CD4-positive, alpha-beta memory T cell (primary cell): ENCODE measurements at regions not wholly inside any gene's neighbourhood (a gene's known extent, or its start where the extent isn't known, plus 50 kb on each side); places are given as distances from the start of the nearest gene placed in this dataset.
A peak's percentile ranks its signal among the peaks of the same experiment; 100 is the strongest.

ENCODE experiments used
- CTCF ChIA-PET: fragments of 350-600 bp; sonication (Branson Sonifier 250); formaldehyde crosslinking; loops from one replicate; lab custom pipeline; 2021; ENCODE audit warnings: inconsistent platforms; ENCODE audit not compliant: partially characterized antibody; lab: Charles Lee
- POLR2A ChIA-PET: fragments of 350-600 bp; sonication (Branson Sonifier 250); formaldehyde crosslinking; loops from one replicate; lab custom pipeline; 2021; ENCODE audit not compliant: partially characterized antibody; lab: Charles Lee
- DNase-seq, 5 donors: peaks; one replicate each; pipeline versions ENCODE4 v3.0.0 to v3.0.0-alpha.2; 2020 to 2022; ENCODE audit warnings: mixed read lengths in 1 of 5
- H3K27ac ChIP-seq: one replicate; pipeline ENCODE4 v1.7.0; 2013; ENCODE audit warnings: low read depth, low read length
- H3K27me3 ChIP-seq: 2 replicates; pipeline ENCODE4 v1.7.0; 2013; ENCODE audit warnings: mild to moderate bottlenecking, low read length, moderate library complexity; ENCODE audit not compliant: insufficient read depth
- H3K36me3 ChIP-seq: 2 replicates; pipeline ENCODE4 v1.7.0; 2013; ENCODE audit warnings: mild to moderate bottlenecking, low read length, moderate library complexity; ENCODE audit not compliant: insufficient read depth
- H3K4me1 ChIP-seq: 2 replicates; pipeline ENCODE4 v1.7.0; 2013; ENCODE audit warnings: mild to moderate bottlenecking, low read length, moderate library complexity; ENCODE audit not compliant: insufficient read depth
- H3K4me3 ChIP-seq, 2 donors: one replicate each; pipeline ENCODE4 v1.7.0; 2013; ENCODE audit warnings: low read length in 2 of 2, mild to moderate bottlenecking in 1 of 2
- H3K9me3 ChIP-seq, 2 donors: one replicate each; pipeline ENCODE4 v1.7.0; 2013; ENCODE audit warnings: low read length in 2 of 2, control low read depth in 1 of 2; ENCODE audit not compliant: control insufficient read depth in 1 of 2
- H3K27ac Mint-ChIP-seq, 7 donors: one replicate each; pipeline ENCODE4 v1.8.0; 2020 to 2021; ENCODE audit warnings: mixed read lengths in 7 of 7, mild to moderate bottlenecking in 6 of 7, inconsistent platforms in 3 of 7, moderate library complexity in 3 of 7
- H3K27me3 Mint-ChIP-seq, 2 donors: one replicate each; pipeline ENCODE4 v1.8.0; 2020 to 2021; ENCODE audit warnings: mixed read lengths in 2 of 2
- H3K36me3 Mint-ChIP-seq, 2 donors: one replicate each; pipeline ENCODE4 v1.8.0; 2020 to 2021; ENCODE audit warnings: mixed read lengths in 2 of 2, inconsistent platforms in 1 of 2, mild to moderate bottlenecking in 1 of 2
- H3K4me1 Mint-ChIP-seq, 4 donors: one replicate each; pipeline ENCODE4 v1.8.0; 2020 to 2021; ENCODE audit warnings: mixed read lengths in 4 of 4, mild to moderate bottlenecking in 1 of 4
- H3K4me3 Mint-ChIP-seq, 8 donors: one replicate each; pipeline ENCODE4 v1.8.0; 2020 to 2021; ENCODE audit warnings: mixed read lengths in 8 of 8, mild to moderate bottlenecking in 7 of 8, moderate library complexity in 6 of 8, inconsistent platforms in 3 of 8
- H3K9me3 Mint-ChIP-seq, 8 donors: one replicate each; pipeline ENCODE4 v1.8.0; 2020 to 2021; ENCODE audit warnings: mixed read lengths in 8 of 8, mild to moderate bottlenecking in 5 of 8, inconsistent platforms in 3 of 8, moderate library complexity in 1 of 8
- intact Hi-C: fragments of 100-400 bp; cut with micrococcal nuclease; formaldehyde crosslinking; loops from one replicate; pipeline ENCODE4 v1.15.1; 2023

DNA sequence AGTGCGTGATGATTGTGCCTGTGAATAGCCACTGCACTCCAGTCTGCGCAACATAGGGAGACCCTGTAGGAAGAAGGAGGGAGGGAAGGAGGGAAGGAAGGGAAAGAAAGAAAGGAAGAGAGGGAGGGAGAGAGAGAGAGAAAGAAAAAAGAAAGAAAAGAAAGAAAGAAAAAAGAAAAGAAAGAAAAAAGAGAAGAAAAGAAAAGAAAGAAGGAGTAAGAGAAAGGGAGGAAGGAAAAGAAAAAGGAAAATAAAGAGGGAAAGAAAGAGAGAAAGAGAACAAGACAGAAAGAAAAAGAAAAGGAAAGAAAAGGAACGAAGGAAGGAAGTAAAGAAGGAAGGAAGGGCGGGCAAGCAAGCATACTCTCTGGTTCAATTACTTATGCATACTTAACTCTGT is 112.9 kb upstream of the ANK3 start:
- no peaks in the 10 kb centered on the region for H3K27me3 ChIP-seq
- no peak overlapping the region for H3K27ac ChIP-seq
- H3K9me3 ChIP-seq, result no peaks in the 10 kb centered on the region
- peaks cover 11 to 28% (median 20%) of the 10 kb centered on the region in 4 donors for H3K4me1 Mint-ChIP-seq
- POLR2A ChIA-PET, result no interaction called here
- no peak overlapping the region for H3K4me3 Mint-ChIP-seq
- peak overlapping the region in 1 of 7 donors; percentile 74 for H3K27ac Mint-ChIP-seq
- no peaks in the 10 kb centered on the region for H3K36me3 ChIP-seq
- H3K27me3 Mint-ChIP-seq, result no peaks in the 10 kb centered on the region
- CTCF ChIA-PET, result no interaction called here
- intact Hi-C loops, result no loop called here
- no peak overlapping the region for H3K4me3 ChIP-seq
- no peak for DNase-seq
- no peaks in the 10 kb centered on the region for H3K9me3 Mint-ChIP-seq
- H3K36me3 Mint-ChIP-seq, result peaks cover 3 to 6% of the 10 kb centered on the region in 2 donors
- H3K4me1 ChIP-seq, result no peaks in the 10 kb centered on the region

DNA sequence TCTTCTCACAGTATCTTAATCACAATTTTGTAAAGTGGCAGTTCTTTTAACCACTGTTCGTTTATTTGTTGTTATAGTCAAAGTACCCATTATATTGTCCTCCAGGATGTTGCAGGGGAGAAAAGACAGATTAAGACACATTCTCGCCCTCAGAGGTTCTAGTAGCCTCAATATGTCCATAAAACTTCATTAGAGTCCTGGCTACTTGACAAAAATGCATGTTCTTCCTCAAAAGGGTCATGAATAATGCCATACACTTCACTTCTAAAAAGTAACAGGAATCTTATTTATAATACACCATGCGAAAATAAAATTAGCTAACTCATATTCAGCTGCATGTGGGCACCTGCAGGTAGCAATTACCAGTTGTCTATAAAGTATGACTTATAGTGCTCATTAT is 109.3 kb upstream of the ANK3 start:
- H3K9me3 Mint-ChIP-seq, result no peaks in the 10 kb centered on the region
- DNase-seq, result no peak
- no peaks in the 10 kb centered on the region for H3K36me3 ChIP-seq
- no peak overlapping the region for H3K4me3 Mint-ChIP-seq
- H3K4me3 ChIP-seq, result no peak overlapping the region
- CTCF ChIA-PET, result no interaction called here
- POLR2A ChIA-PET, result no interaction called here
- H3K36me3 Mint-ChIP-seq, result peaks cover 3 to 6% of the 10 kb centered on the region in 2 donors
- no peaks in the 10 kb centered on the region for H3K4me1 ChIP-seq
- H3K27me3 ChIP-seq, result no peaks in the 10 kb centered on the region
- H3K27ac Mint-ChIP-seq, result no peak overlapping the region
- H3K4me1 Mint-ChIP-seq, result peaks cover 12 to 43% (median 23%) of the 10 kb centered on the region in 4 donors
- intact Hi-C loops, result no loop called here
- H3K27me3 Mint-ChIP-seq, result no peaks in the 10 kb centered on the region
- no peak overlapping the region for H3K27ac ChIP-seq
- H3K9me3 ChIP-seq, result no peaks in the 10 kb centered on the region

DNA sequence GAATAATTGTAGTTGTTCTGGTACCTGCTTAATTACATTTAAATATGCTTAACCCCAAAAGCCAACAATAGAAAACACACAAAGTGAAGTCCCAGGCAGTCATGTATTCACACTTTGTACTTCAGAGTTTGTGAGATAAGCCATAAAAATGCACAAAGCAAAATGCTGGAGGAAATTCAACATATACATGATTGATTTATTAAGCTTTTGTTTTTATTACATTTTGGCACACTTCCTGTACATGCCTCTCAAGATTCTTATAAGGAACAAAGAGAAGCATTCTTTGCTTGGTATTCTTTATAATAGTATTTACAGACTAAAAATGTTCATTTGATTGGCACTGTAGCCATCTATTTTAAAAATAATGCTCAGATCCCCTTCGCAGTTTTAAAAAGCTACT is 107.7 kb upstream of the ANK3 start:
- Histone ChIP-seq H3K4me1 (no peaks in the 10 kb centered on the region), H3K36me3 (no peaks in the 10 kb centered on the region), H3K9me3 (no peaks in the 10 kb centered on the region), H3K27me3 (no peaks in the 10 kb centered on the region), H3K4me3 (no peak overlapping the region), H3K27ac (no peak overlapping the region)
- Mint-ChIP-seq H3K27me3 (no peaks in the 10 kb centered on the region), H3K36me3 (peaks cover under 1 to 9% of the 10 kb centered on the region in 2 donors), H3K9me3 (peaks cover 0 to 2% (median 0%) of the 10 kb centered on the region in 8 donors), H3K27ac (no peak overlapping the region), H3K4me3 (no peak overlapping the region), H3K4me1 (peaks cover 12 to 45% (median 25%) of the 10 kb centered on the region in 4 donors)
- intact Hi-C loops, result no loop called here
- ChIA-PET POLR2A (no interaction called here), CTCF (interaction anchor here (1.4 kb wide), 1 partner anchor 16 kb away, joined by 3 read pairs; no protein-coding TSS in a partner anchor)
- DNase-seq, result no peak

DNA sequence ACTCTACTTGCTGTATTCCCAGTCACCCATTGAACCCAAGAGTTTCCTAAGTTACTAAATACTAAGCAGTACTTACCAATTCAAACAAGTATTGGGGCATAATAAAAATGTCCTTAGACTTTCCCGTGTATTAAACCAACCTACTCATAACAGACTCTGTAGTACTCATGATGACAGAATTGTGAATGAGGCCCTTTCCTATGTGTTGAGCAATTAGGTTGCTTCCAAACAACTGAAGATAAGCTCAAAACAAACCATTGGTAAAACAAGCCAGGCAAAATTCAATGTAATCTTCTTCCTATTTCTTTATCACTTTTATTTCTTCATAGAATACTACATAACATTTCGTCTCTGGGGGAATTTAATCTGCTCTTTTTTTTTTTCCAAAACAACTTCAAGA is 106.5 kb upstream of the ANK3 start:
- H3K4me3 ChIP-seq, result no peak overlapping the region
- ChIA-PET CTCF (no interaction called here), POLR2A (no interaction called here)
- H3K4me1 ChIP-seq, result no peaks in the 10 kb centered on the region
- Mint-ChIP-seq H3K27me3 (no peaks in the 10 kb centered on the region), H3K9me3 (peaks cover 0 to 2% (median 0%) of the 10 kb centered on the region in 8 donors), H3K4me1 (peaks cover 11 to 40% (median 27%) of the 10 kb centered on the region in 4 donors), H3K4me3 (no peak overlapping the region), H3K36me3 (peaks cover 0 to 4% of the 10 kb centered on the region in 2 donors), H3K27ac (no peak overlapping the region)
- H3K27me3 ChIP-seq, result no peaks in the 10 kb centered on the region
- H3K36me3 ChIP-seq, result no peaks in the 10 kb centered on the region
- DNase-seq, result no peak
- no peaks in the 10 kb centered on the region for H3K9me3 ChIP-seq
- no peak overlapping the region for H3K27ac ChIP-seq
- intact Hi-C loops, result no loop called here

DNA sequence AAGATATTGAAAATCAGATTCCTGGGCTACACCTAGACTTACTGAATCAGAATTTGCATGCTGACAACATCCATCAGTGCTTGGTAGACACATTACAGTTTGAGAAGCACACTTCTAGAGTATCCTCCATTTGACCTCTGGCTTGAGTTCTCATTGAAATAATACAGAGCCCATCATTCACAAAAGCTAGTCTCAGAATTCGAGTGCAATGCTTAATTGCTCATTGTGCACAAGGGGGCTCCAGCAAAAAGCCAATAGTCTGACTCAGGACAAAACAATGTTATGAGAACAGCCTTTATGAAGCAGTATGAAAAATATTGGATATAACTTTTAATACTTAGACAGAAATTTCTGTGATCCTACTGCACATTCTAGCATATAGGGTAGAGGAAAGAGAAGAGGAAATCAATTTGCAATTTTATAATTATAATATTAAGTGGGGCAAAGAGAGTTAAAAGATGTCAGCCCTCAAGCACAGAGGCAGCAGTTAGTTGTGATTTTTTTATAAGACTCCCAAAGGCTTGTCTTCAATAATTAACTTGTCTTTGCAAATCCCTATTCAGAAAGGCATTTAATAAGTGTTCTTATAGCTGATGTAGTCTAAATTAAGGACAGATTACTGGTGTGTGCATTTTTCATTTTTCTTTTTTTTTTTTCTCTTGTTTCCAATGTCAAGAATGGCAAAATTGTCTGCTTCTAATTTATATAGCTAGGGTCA is 105.8 kb upstream of the ANK3 start:
- Histone ChIP-seq H3K36me3 (no peaks in the 10 kb centered on the region), H3K4me1 (no peaks in the 10 kb centered on the region), H3K9me3 (no peaks in the 10 kb centered on the region), H3K27ac (no peak overlapping the region), H3K4me3 (no peak overlapping the region), H3K27me3 (no peaks in the 10 kb centered on the region)
- peaks cover 0 to 4% of the 10 kb centered on the region in 2 donors for H3K36me3 Mint-ChIP-seq
- peaks cover 10 to 38% (median 27%) of the 10 kb centered on the region in 4 donors for H3K4me1 Mint-ChIP-seq
- H3K27me3 Mint-ChIP-seq, result no peaks in the 10 kb centered on the region
- ChIA-PET POLR2A (no interaction called here), CTCF (interaction anchor here (0.5 kb wide), 1 partner anchor 34 kb away, joined by 3 read pairs; no protein-coding TSS in a partner anchor)
- no peak for DNase-seq
- H3K4me3 Mint-ChIP-seq, result no peak overlapping the region
- no peak overlapping the region for H3K27ac Mint-ChIP-seq
- intact Hi-C loops, result no loop called here
- peaks cover 0 to 2% (median 0%) of the 10 kb centered on the region in 8 donors for H3K9me3 Mint-ChIP-seq

DNA sequence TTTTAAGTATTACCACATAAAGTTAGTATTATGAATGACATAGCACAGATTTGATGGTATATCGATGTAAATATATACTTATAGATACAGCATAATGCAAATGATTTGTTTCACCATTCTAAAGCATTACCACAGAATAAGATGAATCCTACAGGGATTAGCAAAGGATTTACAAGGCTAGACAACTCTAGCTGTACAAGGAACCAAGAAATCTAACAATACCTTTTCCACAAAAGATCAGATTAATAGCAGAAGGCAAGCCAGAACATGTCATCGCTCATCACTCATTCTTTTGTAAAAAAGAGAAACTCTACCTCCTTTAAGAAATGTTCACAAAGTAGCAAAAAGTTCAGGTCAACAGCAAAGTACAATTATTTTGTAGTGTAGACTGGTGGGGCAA is 105.1 kb upstream of the ANK3 start:
- no peak overlapping the region for H3K27ac ChIP-seq
- no peak for DNase-seq
- intact Hi-C loops, result no loop called here
- Mint-ChIP-seq H3K4me1 (peaks cover 14 to 39% (median 32%) of the 10 kb centered on the region in 4 donors), H3K9me3 (peaks cover 0 to 2% (median 0%) of the 10 kb centered on the region in 8 donors), H3K27me3 (no peaks in the 10 kb centered on the region), H3K27ac (peak overlapping the region in 1 of 7 donors; percentile 26), H3K36me3 (peaks cover 0 to 4% of the 10 kb centered on the region in 2 donors), H3K4me3 (no peak overlapping the region)
- no peaks in the 10 kb centered on the region for H3K27me3 ChIP-seq
- no peak overlapping the region for H3K4me3 ChIP-seq
- POLR2A ChIA-PET, result no interaction called here
- no peaks in the 10 kb centered on the region for H3K36me3 ChIP-seq
- CTCF ChIA-PET, result no interaction called here
- H3K9me3 ChIP-seq, result no peaks in the 10 kb centered on the region
- H3K4me1 ChIP-seq, result no peaks in the 10 kb centered on the region

DNA sequence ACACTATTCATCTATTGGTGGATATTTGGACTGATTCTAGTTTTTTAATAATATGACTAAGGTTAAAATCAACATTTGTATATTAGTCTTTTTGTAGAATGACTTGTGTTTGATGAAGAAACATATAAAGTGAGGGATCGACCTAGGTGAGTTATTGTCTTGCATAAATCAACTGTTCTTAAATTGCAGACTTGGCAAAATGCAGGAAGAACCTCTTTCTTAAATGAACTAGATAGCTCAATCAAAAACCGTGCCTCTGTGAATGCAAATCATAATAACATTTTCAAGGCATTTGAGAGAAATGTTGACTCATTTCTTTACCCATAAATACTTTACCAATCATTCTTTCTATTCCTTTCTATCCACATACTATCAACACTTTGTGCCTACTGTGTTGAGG is 101.5 kb upstream of the ANK3 start:
- POLR2A ChIA-PET, result no interaction called here
- peaks cover 8 to 27% (median 22%) of the 10 kb centered on the region in 4 donors for H3K4me1 Mint-ChIP-seq
- Histone ChIP-seq H3K27ac (no peak overlapping the region), H3K4me3 (no peak overlapping the region), H3K9me3 (no peaks in the 10 kb centered on the region), H3K36me3 (no peaks in the 10 kb centered on the region), H3K27me3 (no peaks in the 10 kb centered on the region), H3K4me1 (no peaks in the 10 kb centered on the region)
- H3K36me3 Mint-ChIP-seq, result peaks cover 3 to 8% of the 10 kb centered on the region in 2 donors
- CTCF ChIA-PET, result no interaction called here
- no peaks in the 10 kb centered on the region for H3K27me3 Mint-ChIP-seq
- H3K9me3 Mint-ChIP-seq, result peaks cover 0 to 2% (median 0%) of the 10 kb centered on the region in 8 donors
- intact Hi-C loops, result no loop called here
- no peak overlapping the region for H3K4me3 Mint-ChIP-seq
- no peak for DNase-seq
- H3K27ac Mint-ChIP-seq, result no peak overlapping the region
